Dendritic cell treated with granulocyte-macrophage colony-stimulating factor and Interleukin-4, amounts not matched to agents 40 ng/mL and 50 ng/mL, for 4 days (primary cell): ENCODE measurements at regions not wholly inside any gene's neighbourhood (a gene's known extent, or its start where the extent isn't known, plus 50 kb on each side); places are given as distances from the start of the nearest gene placed in this dataset.

Experiments
- H3K27ac Mint-ChIP-seq: one replicate; pipeline ENCODE4 v1.8.0; 2022; ENCODE audit warnings: mild to moderate bottlenecking, mixed read lengths
- H3K27me3 Mint-ChIP-seq: one replicate; pipeline ENCODE4 v1.8.0; 2022; ENCODE audit warnings: mild to moderate bottlenecking, mixed read lengths
- H3K36me3 Mint-ChIP-seq: one replicate; pipeline ENCODE4 v1.8.0; 2022; ENCODE audit warnings: low read depth, mixed read lengths
- H3K4me1 Mint-ChIP-seq: one replicate; pipeline ENCODE4 v1.8.0; 2022; ENCODE audit warnings: low read depth, mixed read lengths
- H3K4me3 Mint-ChIP-seq: one replicate; pipeline ENCODE4 v1.8.0; 2022; ENCODE audit warnings: mild to moderate bottlenecking, moderate library complexity, mixed read lengths
- H3K9me3 Mint-ChIP-seq: one replicate; pipeline ENCODE4 v1.8.0; 2022; ENCODE audit warnings: mixed read lengths
- intact Hi-C: fragments of 100-400 bp; cut with micrococcal nuclease; formaldehyde crosslinking; loops from one replicate; pipeline ENCODE4 v1.15.0; 2022

GRCh38 chr2:212596688-212597087 is 58.1 kb upstream of the ERBB4 start:
- Mint-ChIP-seq H3K36me3 (no peaks in the 10 kb centered on the region), H3K4me3 (no peak overlapping the region), H3K9me3 (no peaks in the 10 kb centered on the region), H3K27me3 (no peaks in the 10 kb centered on the region), H3K27ac (no peak overlapping the region), H3K4me1 (no peaks in the 10 kb centered on the region)
- intact Hi-C loops, result no loop called here

GRCh38 chr2:212596276-212596675 is 57.7 kb upstream of the ERBB4 start:
- Mint-ChIP-seq H3K4me3 (no peak overlapping the region), H3K27me3 (no peaks in the 10 kb centered on the region), H3K27ac (no peak overlapping the region), H3K4me1 (no peaks in the 10 kb centered on the region), H3K36me3 (no peaks in the 10 kb centered on the region), H3K9me3 (no peaks in the 10 kb centered on the region)
- intact Hi-C loops, result no loop called here

GRCh38 chr2:212595036-212595654 is 56.5 kb upstream of the ERBB4 start:
- H3K4me1 Mint-ChIP-seq, result no peaks in the 10 kb centered on the region
- no peak overlapping the region for H3K27ac Mint-ChIP-seq
- no peaks in the 10 kb centered on the region for H3K9me3 Mint-ChIP-seq
- no peak overlapping the region for H3K4me3 Mint-ChIP-seq
- H3K36me3 Mint-ChIP-seq, result no peaks in the 10 kb centered on the region
- no peaks in the 10 kb centered on the region for H3K27me3 Mint-ChIP-seq
- intact Hi-C loops, result no loop called here

GRCh38 chr2:212592695-212593094 is 54.1 kb upstream of the ERBB4 start:
- Mint-ChIP-seq H3K4me1 (no peaks in the 10 kb centered on the region), H3K27me3 (no peaks in the 10 kb centered on the region), H3K36me3 (no peaks in the 10 kb centered on the region), H3K4me3 (no peak overlapping the region), H3K27ac (no peak overlapping the region), H3K9me3 (no peaks in the 10 kb centered on the region)
- intact Hi-C loops, result no loop called here
